Neural crest cell (in vitro differentiated cells): ENCODE measurements at regions not wholly inside any gene's neighbourhood (a gene's known extent, or its start where the extent isn't known, plus 50 kb on each side); places are given as distances from the start of the nearest gene placed in this dataset.

ENCODE experiments used
- DNase-seq: peaks from one replicate; pipeline ENCODE4 v3.0.0; 2021; ENCODE audit warnings: low read depth, mixed read lengths, low spot score
- H3K27ac Mint-ChIP-seq: one replicate; pipeline ENCODE4 v1.8.0; 2021; ENCODE audit warnings: mild to moderate bottlenecking, mixed read lengths; ENCODE audit not compliant: unreplicated experiment
- H3K27me3 Mint-ChIP-seq: 2 replicates; pipeline ENCODE4 v1.8.0; 2021; ENCODE audit warnings: low read depth, mild to moderate bottlenecking, mixed read lengths
- H3K36me3 Mint-ChIP-seq: 2 replicates; pipeline ENCODE4 v1.8.0; 2021; ENCODE audit warnings: low read depth, mild to moderate bottlenecking, mixed read lengths
- H3K4me1 Mint-ChIP-seq: 2 replicates; pipeline ENCODE4 v1.8.0; 2021; ENCODE audit warnings: mixed read lengths
- H3K4me3 Mint-ChIP-seq: one replicate; pipeline ENCODE4 v1.8.0; 2021; ENCODE audit warnings: mild to moderate bottlenecking, mixed read lengths
- H3K9me3 Mint-ChIP-seq: 2 replicates; pipeline ENCODE4 v1.8.0; 2021; ENCODE audit warnings: mixed read lengths
- TF ChIP-seq, protein P1 (sequence below): fragments of 200-600 bp; sonication (generic); conservative IDR thresholded peaks from 2 replicates; pipeline ENCODE4 v1.5.0; 2021; ENCODE audit warnings: antibody characterized with exemption, mild to moderate bottlenecking

GRCh38 chr16:22734368-22734767 is 79.6 kb upstream of the HS3ST2 start:
- TF ChIP-seq, protein P1, sequence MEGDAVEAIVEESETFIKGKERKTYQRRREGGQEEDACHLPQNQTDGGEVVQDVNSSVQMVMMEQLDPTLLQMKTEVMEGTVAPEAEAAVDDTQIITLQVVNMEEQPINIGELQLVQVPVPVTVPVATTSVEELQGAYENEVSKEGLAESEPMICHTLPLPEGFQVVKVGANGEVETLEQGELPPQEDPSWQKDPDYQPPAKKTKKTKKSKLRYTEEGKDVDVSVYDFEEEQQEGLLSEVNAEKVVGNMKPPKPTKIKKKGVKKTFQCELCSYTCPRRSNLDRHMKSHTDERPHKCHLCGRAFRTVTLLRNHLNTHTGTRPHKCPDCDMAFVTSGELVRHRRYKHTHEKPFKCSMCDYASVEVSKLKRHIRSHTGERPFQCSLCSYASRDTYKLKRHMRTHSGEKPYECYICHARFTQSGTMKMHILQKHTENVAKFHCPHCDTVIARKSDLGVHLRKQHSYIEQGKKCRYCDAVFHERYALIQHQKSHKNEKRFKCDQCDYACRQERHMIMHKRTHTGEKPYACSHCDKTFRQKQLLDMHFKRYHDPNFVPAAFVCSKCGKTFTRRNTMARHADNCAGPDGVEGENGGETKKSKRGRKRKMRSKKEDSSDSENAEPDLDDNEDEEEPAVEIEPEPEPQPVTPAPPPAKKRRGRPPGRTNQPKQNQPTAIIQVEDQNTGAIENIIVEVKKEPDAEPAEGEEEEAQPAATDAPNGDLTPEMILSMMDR = no peak
- Mint-ChIP-seq H3K4me3 (no peak overlapping the region), H3K9me3 (no peaks in the 10 kb centered on the region), H3K36me3 (no peaks in the 10 kb centered on the region), H3K4me1 (no peaks in the 10 kb centered on the region), H3K27ac (no peak overlapping the region), H3K27me3 (peaks cover 33% of the 10 kb centered on the region)
- no peak for DNase-seq

DNA sequence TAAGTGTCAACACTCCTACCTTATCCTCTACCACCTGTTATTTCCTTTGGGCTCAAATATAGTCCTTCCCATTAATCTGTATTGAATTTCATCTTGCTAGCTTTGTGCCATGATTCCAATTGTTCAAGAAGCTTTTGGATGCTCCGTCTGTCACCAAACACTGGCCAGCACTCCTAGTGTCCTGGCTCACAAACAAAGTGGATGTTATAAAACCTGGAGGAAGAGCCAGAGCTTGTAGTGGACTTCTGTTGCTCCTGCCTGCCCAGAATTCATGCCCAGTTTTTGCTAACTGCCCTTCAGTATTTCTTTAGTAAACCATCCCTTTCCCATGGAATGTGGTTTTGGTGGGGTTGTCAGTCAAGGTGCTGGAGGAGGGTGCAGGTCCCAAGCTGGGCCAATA is 77.2 kb upstream of the HS3ST2 start:
- no peaks in the 10 kb centered on the region for H3K36me3 Mint-ChIP-seq
- TF ChIP-seq, protein P1 = no peak
- DNase-seq = no peak
- H3K27me3 Mint-ChIP-seq = peaks cover 26% of the 10 kb centered on the region
- peak overlapping the region; percentile 2 for H3K27ac Mint-ChIP-seq
- no peaks in the 10 kb centered on the region for H3K4me1 Mint-ChIP-seq
- H3K4me3 Mint-ChIP-seq = no peak overlapping the region
- H3K9me3 Mint-ChIP-seq = no peaks in the 10 kb centered on the region

DNA sequence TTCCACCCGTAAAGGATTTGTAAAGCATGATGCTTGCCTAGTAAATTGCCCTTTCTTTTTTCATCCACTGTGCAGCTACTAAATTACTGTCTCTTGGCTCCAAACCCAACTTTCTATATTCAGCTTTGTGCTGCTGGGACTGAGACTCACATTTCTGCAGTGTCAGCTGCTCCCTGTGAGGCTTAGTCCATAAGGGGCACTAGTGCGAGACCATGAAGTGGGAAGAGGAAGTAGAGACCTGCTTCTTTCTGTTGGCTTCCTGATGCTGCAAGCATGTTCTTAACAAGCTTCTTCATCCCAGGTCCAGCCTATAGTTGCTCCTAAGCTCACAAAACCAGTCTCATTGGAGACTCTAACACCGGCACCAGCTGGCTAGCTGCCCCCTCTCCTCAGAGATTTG is 74.9 kb upstream of the HS3ST2 start:
- no peaks in the 10 kb centered on the region for H3K36me3 Mint-ChIP-seq
- no peak for DNase-seq
- H3K27me3 Mint-ChIP-seq = peaks cover 26% of the 10 kb centered on the region
- no peak overlapping the region for H3K27ac Mint-ChIP-seq
- TF ChIP-seq, protein P1 = no peak
- peaks cover 2% of the 10 kb centered on the region for H3K9me3 Mint-ChIP-seq
- no peaks in the 10 kb centered on the region for H3K4me1 Mint-ChIP-seq
- no peak overlapping the region for H3K4me3 Mint-ChIP-seq

- Mint-ChIP-seq H3K27ac (no peak overlapping the region), H3K36me3 (no peaks in the 10 kb centered on the region), H3K4me3 (no peak overlapping the region), H3K4me1 (no peaks in the 10 kb centered on the region), H3K27me3 (peaks cover 42% of the 10 kb centered on the region), H3K9me3 (peaks cover 10% of the 10 kb centered on the region)
- DNase-seq = no peak
- TF ChIP-seq, protein P1 = no peak
Observed at GRCh38 chr16:22743401-22743800, 70.6 kb upstream of the HS3ST2 start.

DNA sequence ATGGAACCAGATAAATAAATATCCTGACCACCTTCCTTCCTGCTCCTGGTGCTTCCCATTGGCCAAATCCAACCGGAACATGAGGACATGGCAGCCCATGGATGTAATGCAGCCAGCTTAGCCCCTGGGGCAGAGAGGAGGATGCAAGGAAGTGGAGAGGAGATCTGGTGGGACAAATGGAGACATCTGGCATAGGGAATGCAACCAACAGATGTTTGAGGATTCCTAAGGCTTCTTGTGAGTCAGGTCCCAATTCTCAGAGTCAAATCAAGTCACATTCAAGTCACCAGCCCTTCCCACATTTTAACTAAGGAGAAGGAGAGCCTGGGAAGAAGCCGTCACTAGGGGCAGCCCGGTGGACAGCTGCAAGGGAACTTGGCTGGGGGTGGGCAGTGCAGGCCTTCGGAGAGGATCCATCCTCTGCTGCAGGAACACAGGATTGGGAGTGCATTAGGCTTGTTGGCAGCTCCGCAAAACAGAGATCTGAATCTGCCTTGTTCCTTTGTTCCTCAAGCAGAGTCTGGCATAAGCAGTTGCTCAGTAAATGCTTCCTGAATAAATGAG is 62.8 kb upstream of the HS3ST2 start:
- TF ChIP-seq, protein P1 = no peak
- no peak for DNase-seq
- Mint-ChIP-seq H3K4me3 (no peak overlapping the region), H3K27me3 (peaks cover 50% of the 10 kb centered on the region), H3K9me3 (peaks cover 8% of the 10 kb centered on the region), H3K27ac (no peak overlapping the region), H3K4me1 (no peaks in the 10 kb centered on the region), H3K36me3 (no peaks in the 10 kb centered on the region)
